Nephron progenitor cell (in vitro differentiated cells): ENCODE measurements at regions not wholly inside any gene's neighbourhood (a gene's known extent, or its start where the extent isn't known, plus 50 kb on each side); places are given as distances from the start of the nearest gene placed in this dataset.

Experiments used
- DNase-seq: peaks from one replicate; pipeline ENCODE4 v3.0.0; 2021
- H3K27ac Mint-ChIP-seq: 2 replicates; pipeline ENCODE4 v1.8.0; 2021; ENCODE audit warnings: mild to moderate bottlenecking, moderate library complexity, mixed read lengths
- H3K27me3 Mint-ChIP-seq: 2 replicates; pipeline ENCODE4 v1.8.0; 2021; ENCODE audit warnings: mild to moderate bottlenecking, low read depth, mixed read lengths; ENCODE audit not compliant: poor library complexity
- H3K36me3 Mint-ChIP-seq: 2 replicates; pipeline ENCODE4 v1.8.0; 2021; ENCODE audit warnings: low read depth, mixed read lengths
- H3K4me1 Mint-ChIP-seq: 2 replicates; pipeline ENCODE4 v1.8.0; 2021; ENCODE audit warnings: mixed read lengths
- H3K4me3 Mint-ChIP-seq: 2 replicates; pipeline ENCODE4 v1.8.0; 2021; ENCODE audit warnings: mild to moderate bottlenecking, moderate library complexity, mixed read lengths
- H3K9me3 Mint-ChIP-seq: 2 replicates; pipeline ENCODE4 v1.8.0; 2021; ENCODE audit warnings: mild to moderate bottlenecking, moderate library complexity, mixed read lengths
- TF ChIP-seq, protein P1 (sequence below): fragments of 200-600 bp; sonication (generic); IDR thresholded peaks from 2 replicates; pipeline ENCODE4 v1.5.0; 2021; ENCODE audit warnings: antibody characterized with exemption

DNA sequence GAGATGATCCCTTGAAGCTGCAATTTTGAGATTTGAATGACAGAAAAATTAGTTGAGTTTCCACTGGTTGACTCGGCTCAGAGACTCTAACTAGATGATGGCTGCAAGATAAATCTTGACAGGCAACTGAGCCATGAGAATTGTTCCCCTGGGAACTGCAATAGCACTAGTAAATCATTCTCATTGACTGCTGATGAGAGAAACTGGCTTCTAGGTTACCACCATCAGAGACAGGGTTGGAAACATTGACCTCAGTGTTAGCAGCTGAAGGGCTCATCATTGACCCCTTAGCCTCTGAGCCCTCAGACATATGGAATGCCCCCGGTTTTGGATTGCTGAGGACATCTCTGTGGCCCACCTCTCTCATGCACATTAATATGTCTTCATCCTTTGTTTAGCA lies 125.4 kb upstream of the COX10 start:
- Mint-ChIP-seq H3K9me3 (peaks cover 36% of the 10 kb centered on the region), H3K4me1 (peaks cover 37% of the 10 kb centered on the region), H3K36me3 (peaks cover 45% of the 10 kb centered on the region), H3K27me3 (peaks cover 20% of the 10 kb centered on the region), H3K4me3 (peak overlapping the region; percentile 27), H3K27ac (no peak overlapping the region)
- TF ChIP-seq, protein P1, sequence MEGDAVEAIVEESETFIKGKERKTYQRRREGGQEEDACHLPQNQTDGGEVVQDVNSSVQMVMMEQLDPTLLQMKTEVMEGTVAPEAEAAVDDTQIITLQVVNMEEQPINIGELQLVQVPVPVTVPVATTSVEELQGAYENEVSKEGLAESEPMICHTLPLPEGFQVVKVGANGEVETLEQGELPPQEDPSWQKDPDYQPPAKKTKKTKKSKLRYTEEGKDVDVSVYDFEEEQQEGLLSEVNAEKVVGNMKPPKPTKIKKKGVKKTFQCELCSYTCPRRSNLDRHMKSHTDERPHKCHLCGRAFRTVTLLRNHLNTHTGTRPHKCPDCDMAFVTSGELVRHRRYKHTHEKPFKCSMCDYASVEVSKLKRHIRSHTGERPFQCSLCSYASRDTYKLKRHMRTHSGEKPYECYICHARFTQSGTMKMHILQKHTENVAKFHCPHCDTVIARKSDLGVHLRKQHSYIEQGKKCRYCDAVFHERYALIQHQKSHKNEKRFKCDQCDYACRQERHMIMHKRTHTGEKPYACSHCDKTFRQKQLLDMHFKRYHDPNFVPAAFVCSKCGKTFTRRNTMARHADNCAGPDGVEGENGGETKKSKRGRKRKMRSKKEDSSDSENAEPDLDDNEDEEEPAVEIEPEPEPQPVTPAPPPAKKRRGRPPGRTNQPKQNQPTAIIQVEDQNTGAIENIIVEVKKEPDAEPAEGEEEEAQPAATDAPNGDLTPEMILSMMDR: no peak
- DNase-seq: peak; percentile 18

DNA sequence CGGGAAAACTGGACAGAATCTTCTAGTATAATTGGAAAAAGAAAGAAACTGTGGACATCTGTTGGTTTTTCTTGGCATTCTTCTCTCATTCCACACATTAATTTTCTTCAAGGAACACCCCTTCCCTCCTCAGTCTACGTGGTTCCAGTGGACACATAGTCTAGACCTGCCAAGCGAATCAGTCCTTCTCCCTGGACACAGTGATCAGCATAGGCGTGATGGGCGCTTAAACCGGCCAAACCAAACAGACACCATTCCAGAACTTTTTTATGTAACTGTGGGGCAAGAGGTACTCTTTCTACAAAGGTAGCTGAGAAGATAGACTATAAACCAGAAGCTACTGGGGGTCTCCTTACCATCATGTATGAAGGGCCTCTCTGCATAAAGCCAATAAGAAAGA lies 121.8 kb upstream of the COX10 start:
- Mint-ChIP-seq H3K4me1 (peaks cover 33% of the 10 kb centered on the region), H3K4me3 (no peak overlapping the region), H3K9me3 (peaks cover 7% of the 10 kb centered on the region), H3K27me3 (peaks cover 31% of the 10 kb centered on the region), H3K27ac (no peak overlapping the region), H3K36me3 (peaks cover 12% of the 10 kb centered on the region)
- no peak for DNase-seq
- TF ChIP-seq, protein P1: no peak

DNA sequence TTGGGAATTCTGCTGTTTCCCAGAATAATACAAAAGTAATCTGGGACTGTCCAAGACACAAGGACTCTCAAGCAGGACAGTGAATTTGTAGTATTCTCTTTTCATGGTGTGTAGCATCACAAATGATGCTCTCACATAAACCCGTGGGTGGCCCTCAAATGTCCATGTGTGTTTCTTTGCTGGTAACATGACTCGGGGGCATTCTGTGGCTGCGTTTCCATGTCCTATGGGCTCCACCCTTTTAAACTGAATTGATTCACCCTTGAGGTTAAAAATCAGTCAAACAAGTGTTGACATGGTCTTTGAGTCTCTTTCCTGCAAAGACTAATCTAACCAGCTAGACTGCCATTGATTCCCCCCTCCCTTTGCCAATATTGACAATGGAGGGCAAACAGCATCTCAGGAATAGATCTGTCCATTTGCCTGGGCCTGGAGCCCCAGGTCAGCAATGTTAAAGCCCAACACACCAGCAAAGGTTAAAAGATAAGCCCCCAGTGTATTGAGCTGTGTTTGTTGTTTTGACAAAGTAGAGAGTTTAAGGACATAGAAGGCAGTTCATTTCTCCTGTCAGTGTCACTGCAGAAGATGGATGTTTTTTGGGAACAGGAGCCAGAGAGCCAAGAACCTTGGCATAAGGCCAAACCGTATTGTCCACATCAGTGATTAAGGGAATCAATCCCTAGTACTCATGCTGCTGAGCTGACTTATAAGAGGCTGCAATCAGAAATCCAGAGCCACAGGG lies 117.1 kb upstream of the COX10 start:
- TF ChIP-seq, protein P1: no peak
- H3K36me3 Mint-ChIP-seq: peaks cover 28% of the 10 kb centered on the region
- DNase-seq: no peak
- no peak overlapping the region for H3K4me3 Mint-ChIP-seq
- peaks cover 8% of the 10 kb centered on the region for H3K4me1 Mint-ChIP-seq
- H3K9me3 Mint-ChIP-seq: peaks cover 11% of the 10 kb centered on the region
- H3K27me3 Mint-ChIP-seq: peaks cover 18% of the 10 kb centered on the region
- no peak overlapping the region for H3K27ac Mint-ChIP-seq

DNA sequence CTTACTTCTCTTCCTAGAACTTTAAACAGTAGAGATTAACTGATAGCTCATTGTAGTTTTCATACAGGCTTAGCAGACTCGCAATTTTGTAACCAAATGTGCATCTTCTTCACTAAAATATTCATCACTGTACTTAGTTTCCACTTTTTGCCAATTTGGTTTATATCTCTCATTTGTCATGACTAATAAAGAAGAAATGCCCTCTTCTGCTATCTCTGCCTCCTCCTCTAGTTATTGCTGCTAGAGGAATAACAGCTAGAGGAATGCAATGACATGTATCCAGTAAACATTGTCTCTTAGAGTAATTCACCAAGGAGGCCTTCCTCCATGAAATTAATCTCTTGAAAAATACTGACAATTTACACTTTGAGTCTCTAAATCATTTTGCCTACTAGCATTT lies 115.5 kb upstream of the COX10 start:
- Mint-ChIP-seq H3K36me3 (peaks cover 21% of the 10 kb centered on the region), H3K9me3 (peaks cover 11% of the 10 kb centered on the region), H3K4me1 (peaks cover 8% of the 10 kb centered on the region), H3K4me3 (no peak overlapping the region), H3K27me3 (peaks cover 16% of the 10 kb centered on the region), H3K27ac (no peak overlapping the region)
- no peak for DNase-seq
- TF ChIP-seq, protein P1: no peak

DNA sequence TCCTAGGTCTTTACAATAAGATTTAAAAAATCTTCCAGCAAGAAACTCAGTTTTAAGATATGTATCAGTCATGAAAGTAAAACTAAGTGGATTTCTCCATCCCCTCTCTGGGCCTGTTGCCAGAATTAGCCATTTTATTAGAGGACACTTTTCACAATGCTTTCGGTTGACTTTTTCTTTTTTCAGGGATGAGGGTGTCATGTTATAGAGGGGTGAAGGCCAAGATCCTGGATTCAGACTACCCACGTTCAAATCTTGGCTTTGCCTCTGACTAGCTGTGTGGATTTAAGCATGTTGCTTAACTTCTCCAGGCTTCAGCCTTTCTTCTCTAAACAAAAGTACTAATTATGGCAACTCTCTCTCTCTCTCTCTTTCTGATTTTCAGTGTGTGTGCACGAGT lies 111.7 kb upstream of the COX10 start:
- TF ChIP-seq, protein P1: no peak
- DNase-seq: no peak
- Mint-ChIP-seq H3K36me3 (peaks cover 21% of the 10 kb centered on the region), H3K27ac (no peak overlapping the region), H3K4me1 (peaks cover 3% of the 10 kb centered on the region), H3K4me3 (no peak overlapping the region), H3K27me3 (peaks cover 4% of the 10 kb centered on the region), H3K9me3 (peaks cover 11% of the 10 kb centered on the region)

DNA sequence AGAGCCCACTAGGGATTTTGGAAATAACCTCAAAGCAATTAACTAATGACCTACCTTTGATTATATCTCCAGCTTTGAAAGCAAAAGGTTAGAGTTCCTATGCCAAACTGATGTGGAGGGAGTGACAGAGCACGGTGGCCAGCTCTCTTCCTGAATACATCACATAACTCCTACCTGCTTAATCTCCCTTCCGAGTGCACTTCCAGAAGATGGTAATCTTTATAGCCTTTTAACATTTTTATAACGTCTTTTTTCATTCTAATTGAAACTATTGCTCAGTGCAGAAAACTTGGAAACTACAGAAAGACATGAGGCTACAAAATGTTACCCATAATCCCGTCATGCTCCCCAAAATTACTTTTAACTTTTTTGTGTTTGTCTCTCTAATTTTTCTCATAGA lies 110.5 kb upstream of the COX10 start:
- Mint-ChIP-seq H3K4me3 (no peak overlapping the region), H3K27ac (no peak overlapping the region), H3K27me3 (peaks cover 4% of the 10 kb centered on the region), H3K9me3 (peaks cover 11% of the 10 kb centered on the region), H3K4me1 (no peaks in the 10 kb centered on the region), H3K36me3 (peaks cover 21% of the 10 kb centered on the region)
- TF ChIP-seq, protein P1: no peak
- no peak for DNase-seq
